Smooth muscle cell (in vitro differentiated cells): ENCODE measurements at regions not wholly inside any gene's neighbourhood (a gene's known extent, or its start where the extent isn't known, plus 50 kb on each side); places are given as distances from the start of the nearest gene placed in this dataset.

Experiments used
- DNase-seq: peaks from one replicate; lab custom pipeline; 2025; ENCODE audit not compliant: unreplicated experiment; lab: John Stamatoyannopoulos, UW
- H2AFZ ChIP-seq: fragments of 200-600 bp; sonication (generic); 2 replicates; pipeline ENCODE4 v1.6.0; 2016; ENCODE audit warnings: antibody characterized with exemption, low read depth, mild to moderate bottlenecking
- H3F3A ChIP-seq: fragments of 200-600 bp; sonication (generic); 2 replicates; pipeline ENCODE4 v1.6.0; 2017; ENCODE audit warnings: antibody characterized with exemption, low read depth
- H3K27ac ChIP-seq: fragments of 200-600 bp; sonication (generic); 2 replicates; pipeline ENCODE4 v1.5.1; 2016; ENCODE audit warnings: low read depth, mild to moderate bottlenecking
- H3K27me3 ChIP-seq: fragments of 200-600 bp; sonication (generic); 2 replicates; pipeline ENCODE4 v1.6.1; 2016; ENCODE audit warnings: low read depth, mild to moderate bottlenecking
- H3K36me3 ChIP-seq: fragments of 200-600 bp; sonication (generic); 2 replicates; pipeline ENCODE4 v1.5.1; 2016; ENCODE audit warnings: low read depth
- H3K4me1 ChIP-seq: fragments of 200-600 bp; sonication (generic); 2 replicates; pipeline ENCODE4 v1.5.1; 2016; ENCODE audit warnings: low read depth
- H3K4me2 ChIP-seq: fragments of 200-600 bp; sonication (generic); 2 replicates; pipeline ENCODE4 v1.6.0; 2016; ENCODE audit warnings: mild to moderate bottlenecking
- H3K4me3 ChIP-seq: fragments of 200-600 bp; sonication (generic); 2 replicates; pipeline ENCODE4 v1.5.1; 2016; ENCODE audit warnings: mild to moderate bottlenecking
- H3K79me2 ChIP-seq: fragments of 200-600 bp; sonication (generic); 2 replicates; pipeline ENCODE4 v1.6.0; 2016; ENCODE audit warnings: low read depth, mild to moderate bottlenecking
- H3K9ac ChIP-seq: fragments of 200-600 bp; sonication (generic); 2 replicates; pipeline ENCODE4 v1.6.0; 2016; ENCODE audit warnings: low read depth
- H3K9me3 ChIP-seq: fragments of 200-600 bp; sonication (generic); replicated peaks from 2 replicates; pipeline ENCODE4 v1.5.1; 2016; ENCODE audit warnings: low read depth
- H4K20me1 ChIP-seq: fragments of 200-600 bp; sonication (generic); 2 replicates; pipeline ENCODE4 v1.6.0; 2016; ENCODE audit warnings: low read depth
- WGBS: methylation state at CpG from one replicate; pipeline ENCODE4 v1.1.7; 2016; ENCODE audit warnings: low lambda C conversion rate; 5-methylcytosine and 5-hydroxymethylcytosine counted together
- TF ChIP-seq, protein P1 (sequence below): fragments of 200-600 bp; sonication (generic); IDR thresholded peaks from 2 replicates; pipeline ENCODE4 v1.5.1; 2017; ENCODE audit warnings: borderline replicate concordance, mild to moderate bottlenecking, antibody characterized with exemption; ENCODE audit not compliant: insufficient read depth, poor library complexity, severe bottlenecking

DNA sequence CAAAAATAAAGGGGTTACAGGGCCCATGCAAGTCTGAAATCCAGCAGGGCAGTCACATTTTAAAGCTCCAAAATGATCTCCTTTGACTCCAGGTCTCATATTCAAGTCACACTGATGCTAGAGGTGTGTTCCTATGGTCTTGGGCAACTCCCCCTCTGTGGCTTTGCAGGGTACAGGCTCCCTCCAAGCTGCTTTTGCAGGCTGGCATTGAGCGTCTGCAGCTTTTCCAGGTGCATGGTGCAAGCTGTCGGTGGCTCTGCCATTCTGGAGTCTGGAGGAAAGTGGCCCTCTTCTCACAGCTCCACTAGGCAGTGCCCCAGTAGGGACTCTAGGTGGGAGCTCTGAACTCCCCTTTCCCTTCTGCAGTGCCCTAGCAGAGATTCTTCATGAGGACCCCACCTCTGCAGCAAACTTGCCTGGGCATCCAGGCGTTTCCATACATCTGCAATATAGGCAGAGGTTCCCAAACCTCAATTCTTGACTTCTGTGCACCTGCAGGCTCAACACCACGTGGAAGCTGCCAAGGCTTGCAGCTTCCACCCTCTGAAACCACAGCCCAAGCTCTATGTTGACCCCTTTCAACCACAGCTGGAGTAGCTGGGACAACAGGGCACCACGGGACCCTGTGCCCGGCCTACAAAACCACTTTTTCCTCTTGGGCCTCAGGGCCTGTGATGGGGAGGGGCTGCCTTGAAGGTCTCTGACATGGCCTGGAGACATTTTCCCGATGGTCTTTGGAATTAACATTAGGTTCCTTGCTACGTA is 80.1 kb upstream of the PLSCR5 start:
- WGBS, result 90% methylated on average over 8 of the region's 8 CpGs
- Histone ChIP-seq H3K27ac (no peak overlapping the region), H3K4me1 (no peaks in the 10 kb centered on the region), H3K4me3 (no peak overlapping the region), H3K9ac (no peak overlapping the region), H2AFZ (no peak overlapping the region), H3K36me3 (no peaks in the 10 kb centered on the region), H3K79me2 (no peaks in the 10 kb centered on the region), H4K20me1 (no peaks in the 10 kb centered on the region), H3K4me2 (no peak overlapping the region), H3F3A (no peaks in the 10 kb centered on the region), H3K27me3 (no peaks in the 10 kb centered on the region), H3K9me3 (no peaks in the 10 kb centered on the region)
- TF ChIP-seq, protein P1, sequence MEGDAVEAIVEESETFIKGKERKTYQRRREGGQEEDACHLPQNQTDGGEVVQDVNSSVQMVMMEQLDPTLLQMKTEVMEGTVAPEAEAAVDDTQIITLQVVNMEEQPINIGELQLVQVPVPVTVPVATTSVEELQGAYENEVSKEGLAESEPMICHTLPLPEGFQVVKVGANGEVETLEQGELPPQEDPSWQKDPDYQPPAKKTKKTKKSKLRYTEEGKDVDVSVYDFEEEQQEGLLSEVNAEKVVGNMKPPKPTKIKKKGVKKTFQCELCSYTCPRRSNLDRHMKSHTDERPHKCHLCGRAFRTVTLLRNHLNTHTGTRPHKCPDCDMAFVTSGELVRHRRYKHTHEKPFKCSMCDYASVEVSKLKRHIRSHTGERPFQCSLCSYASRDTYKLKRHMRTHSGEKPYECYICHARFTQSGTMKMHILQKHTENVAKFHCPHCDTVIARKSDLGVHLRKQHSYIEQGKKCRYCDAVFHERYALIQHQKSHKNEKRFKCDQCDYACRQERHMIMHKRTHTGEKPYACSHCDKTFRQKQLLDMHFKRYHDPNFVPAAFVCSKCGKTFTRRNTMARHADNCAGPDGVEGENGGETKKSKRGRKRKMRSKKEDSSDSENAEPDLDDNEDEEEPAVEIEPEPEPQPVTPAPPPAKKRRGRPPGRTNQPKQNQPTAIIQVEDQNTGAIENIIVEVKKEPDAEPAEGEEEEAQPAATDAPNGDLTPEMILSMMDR, result no peak
- DNase-seq, result no peak

DNA sequence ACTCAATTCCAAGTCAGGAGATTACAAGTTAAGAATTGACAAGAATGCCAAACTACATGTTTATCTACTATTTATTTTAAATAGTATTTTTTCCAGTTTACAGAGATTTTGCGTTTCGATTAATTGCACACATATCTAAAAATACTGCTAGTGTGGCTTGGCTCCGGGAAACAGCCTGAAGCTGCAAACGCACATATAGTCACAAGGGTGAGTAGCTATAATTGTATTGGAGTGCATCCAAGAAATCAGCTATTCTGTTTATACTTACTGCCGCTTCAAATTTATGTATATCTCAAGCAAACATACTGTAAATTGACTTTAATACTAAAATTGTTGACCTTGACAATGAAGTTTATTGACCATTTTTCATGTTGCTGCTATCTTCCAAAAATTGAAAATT is 77.0 kb upstream of the PLSCR5 start:
- Histone ChIP-seq H3K4me2 (no peak overlapping the region), H2AFZ (no peak overlapping the region), H3K4me1 (no peaks in the 10 kb centered on the region), H4K20me1 (no peaks in the 10 kb centered on the region), H3K4me3 (no peak overlapping the region), H3K36me3 (no peaks in the 10 kb centered on the region), H3K27ac (no peak overlapping the region), H3K27me3 (no peaks in the 10 kb centered on the region), H3F3A (no peaks in the 10 kb centered on the region), H3K9me3 (no peaks in the 10 kb centered on the region), H3K9ac (no peak overlapping the region), H3K79me2 (no peaks in the 10 kb centered on the region)
- DNase-seq, result no peak
- WGBS, result 89% methylated on average over 5 of the region's 5 CpGs
- TF ChIP-seq, protein P1, result no peak

DNA sequence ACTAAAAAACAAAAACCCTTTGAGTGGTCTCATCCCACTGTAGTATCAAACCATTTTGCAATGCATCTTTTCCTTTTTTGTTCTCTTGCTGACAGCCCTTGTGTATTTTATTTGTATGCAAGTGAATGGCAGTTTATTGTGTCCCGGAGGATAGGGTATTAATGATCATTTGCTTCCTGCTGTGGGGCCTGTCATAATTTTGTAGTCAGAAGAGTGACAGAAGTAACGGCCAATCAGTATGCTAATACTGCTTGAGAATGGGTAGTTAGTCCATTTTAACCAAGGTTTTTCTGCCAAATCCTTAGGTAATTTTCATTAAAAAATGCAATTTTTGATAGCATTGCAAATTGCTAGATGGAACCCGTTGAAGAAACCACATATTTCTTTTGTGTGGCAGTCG is 75.5 kb upstream of the PLSCR5 start:
- 78% methylated on average over 4 of the region's 4 CpGs for WGBS
- no peak overlapping the region for H2AFZ ChIP-seq

More for the DNA sequence above, 75.5 kb upstream of the PLSCR5 start:
- Histone ChIP-seq H3K9ac (no peak overlapping the region), H3K9me3 (no peaks in the 10 kb centered on the region), H3K79me2 (no peaks in the 10 kb centered on the region), H3F3A (no peaks in the 10 kb centered on the region), H3K4me1 (no peaks in the 10 kb centered on the region), H3K27me3 (no peaks in the 10 kb centered on the region), H3K36me3 (no peaks in the 10 kb centered on the region), H3K27ac (no peak overlapping the region), H4K20me1 (no peaks in the 10 kb centered on the region), H3K4me2 (no peak overlapping the region), H3K4me3 (no peak overlapping the region)
- DNase-seq, result no peak
- TF ChIP-seq, protein P1, result no peak
